SK-N-SH (cell line): ENCODE measurements at regions not wholly inside any gene's neighbourhood (a gene's known extent, or its start where the extent isn't known, plus 50 kb on each side); places are given as distances from the start of the nearest gene placed in this dataset.

Experiments
- CTCF ChIP-seq: fragments of 200-600 bp; sonication (generic); IDR thresholded peaks from 2 replicates; pipeline ENCODE4 v1.6.1; 2017; ENCODE audit warnings: antibody characterized with exemption, mild to moderate bottlenecking, moderate library complexity
- REST ChIP-seq: IDR thresholded peaks from 2 replicates; pipeline ENCODE4 v1.6.1; 2012; ENCODE audit warnings: mild to moderate bottlenecking, low read depth, low read length, moderate library complexity
- TAF1 ChIP-seq: IDR thresholded peaks from 2 replicates; pipeline ENCODE4 v1.6.1; 2012; ENCODE audit warnings: low read depth, mild to moderate bottlenecking, low read length, moderate library complexity, borderline replicate concordance

- TF ChIP-seq TAF1 (no peak), CTCF (no peak), REST (no peak)
Measured at GRCh38 chr9:134590240-134591081, 51.1 kb upstream of the COL5A1 start.
